HepG2 (cell line): ENCODE measurements at regions not wholly inside any gene's neighbourhood (a gene's known extent, or its start where the extent isn't known, plus 50 kb on each side); places are given as distances from the start of the nearest gene placed in this dataset.

Experiments
- AKNA ChIP-seq: sonication (generic); formaldehyde crosslinking; IDR thresholded peaks from 2 replicates; pipeline ENCODE4 v1.4.0; 2020; ENCODE audit warnings: missing genetic modification reagents, borderline replicate concordance
- ARID5B ChIP-seq: IDR thresholded peaks from 2 replicates; pipeline ENCODE4 v1.4.0; 2020; ENCODE audit warnings: mild to moderate bottlenecking, missing genetic modification reagents
- FOXK1 ChIP-seq: sonication (generic); formaldehyde crosslinking; IDR thresholded peaks from 2 replicates; pipeline ENCODE4 v1.4.0; 2020; ENCODE audit warnings: low read depth, missing genetic modification reagents, borderline replicate concordance
- KDM2A ChIP-seq: sonication (generic); formaldehyde crosslinking; IDR thresholded peaks from 2 replicates; pipeline ENCODE4 v1.4.0; 2020; ENCODE audit warnings: low read depth, missing genetic modification reagents, borderline replicate concordance
- KMT2A ChIP-seq: sonication (generic); formaldehyde crosslinking; IDR thresholded peaks from 2 replicates; pipeline ENCODE4 v1.4.0; 2020; ENCODE audit warnings: missing genetic modification reagents
- MXD1 ChIP-seq: sonication (generic); formaldehyde crosslinking; IDR thresholded peaks from 2 replicates; pipeline ENCODE4 v1.4.0; 2020; ENCODE audit warnings: mild to moderate bottlenecking, missing genetic modification reagents
- PBX2 ChIP-seq: IDR thresholded peaks from 2 replicates; pipeline ENCODE4 v1.6.1; 2016; ENCODE audit warnings: control low read depth
- PITX1 ChIP-seq: sonication (generic); formaldehyde crosslinking; IDR thresholded peaks from 2 replicates; pipeline ENCODE4 v1.5.1; 2020; ENCODE audit warnings: mild to moderate bottlenecking, missing genetic modification reagents
- SNAPC4 ChIP-seq: sonication (generic); formaldehyde crosslinking; IDR thresholded peaks from 2 replicates; pipeline ENCODE4 v1.4.0; 2020; ENCODE audit warnings: mild to moderate bottlenecking, missing genetic modification reagents
- YY1 ChIP-seq: IDR thresholded peaks from 2 replicates; pipeline ENCODE4 v1.6.1; 2011; ENCODE audit warnings: low read length, low read depth, moderate library complexity, mild to moderate bottlenecking; ENCODE audit not compliant: insufficient read depth, insufficient replicate concordance
- ZNF230 ChIP-seq: sonication (generic); formaldehyde crosslinking; IDR thresholded peaks from 2 replicates; pipeline ENCODE4 v1.4.0; 2020; ENCODE audit warnings: mild to moderate bottlenecking, missing genetic modification reagents
- ZNF331 ChIP-seq: sonication (generic); formaldehyde crosslinking; IDR thresholded peaks from 2 replicates; pipeline ENCODE4 v1.4.0; 2020; ENCODE audit warnings: missing genetic modification reagents
- ZNF616 ChIP-seq: sonication (generic); formaldehyde crosslinking; IDR thresholded peaks from 2 replicates; pipeline ENCODE4 v1.5.0; 2020; ENCODE audit warnings: low read depth, mild to moderate bottlenecking, missing genetic modification reagents
- ZNF780A ChIP-seq: sonication (generic); formaldehyde crosslinking; IDR thresholded peaks from 2 replicates; pipeline ENCODE4 v1.8.0; 2022; ENCODE audit warnings: mild to moderate bottlenecking, missing genetic modification reagents, moderate library complexity

- TF ChIP-seq ARID5B (CRISPR knock-in tag) (no peak), SNAPC4 (CRISPR knock-in tag) (no peak), ZNF230 (CRISPR knock-in tag) (no peak), ZNF780A (CRISPR knock-in tag) (no peak), KDM2A (CRISPR knock-in tag) (no peak; the same call in 1 of the 2 replicates), PBX2 (no peak), KMT2A (CRISPR knock-in tag) (no peak), AKNA (no peak), YY1 (peak; percentile 39), FOXK1 (no peak), ZNF331 (CRISPR knock-in tag) (0 out of 2 replicates have a peak, but pooled peaks have one; percentile 23), PITX1 (peak; percentile 61; the same call in 1 of the 2 replicates), ZNF616 (no peak), MXD1 (CRISPR knock-in tag) (no peak)
These were observed 96.4 kb downstream of the RTP5 start (continued) for GRCh38 chr2:241965931-241966412.
